GM10248 (cell line): ENCODE measurements at regions not wholly inside any gene's neighbourhood (a gene's known extent, or its start where the extent isn't known, plus 50 kb on each side); places are given as distances from the start of the nearest gene placed in this dataset.

Experiments
- CTCF ChIA-PET: fragments of 300-600 bp; sonication (Branson Sonifier 250); formaldehyde crosslinking; extraction: SDS; loops from one replicate; lab custom pipeline; 2021; ENCODE audit warnings: antibody characterized with exemption; lab: Yijun Ruan, JAX
- POLR2A ChIA-PET: fragments of 350-650 bp; sonication (Branson Sonifier 250); formaldehyde crosslinking; extraction: SDS; loops from one replicate; lab custom pipeline; 2020; ENCODE audit warnings: antibody characterized with exemption; lab: Yijun Ruan, JAX
- DNase-seq: peaks from one replicate; pipeline ENCODE4 v3.0.0; 2012; ENCODE audit errors: extremely low spot score
- CTCF ChIP-seq: IDR thresholded peaks from 2 replicates; pipeline ENCODE4 v1.5.1; 2012; ENCODE audit warnings: mild to moderate bottlenecking, low read depth; ENCODE audit errors: extremely low read depth, missing control alignments, control extremely low read depth

- no peak for DNase-seq
- ChIA-PET CTCF (no interaction called here), POLR2A (no interaction called here)
- TF ChIP-seq CTCF = no peak
These were observed 56.7 kb upstream of the KIAA1217 start for GRCh38 chr10:24152270-24152669.

DNA sequence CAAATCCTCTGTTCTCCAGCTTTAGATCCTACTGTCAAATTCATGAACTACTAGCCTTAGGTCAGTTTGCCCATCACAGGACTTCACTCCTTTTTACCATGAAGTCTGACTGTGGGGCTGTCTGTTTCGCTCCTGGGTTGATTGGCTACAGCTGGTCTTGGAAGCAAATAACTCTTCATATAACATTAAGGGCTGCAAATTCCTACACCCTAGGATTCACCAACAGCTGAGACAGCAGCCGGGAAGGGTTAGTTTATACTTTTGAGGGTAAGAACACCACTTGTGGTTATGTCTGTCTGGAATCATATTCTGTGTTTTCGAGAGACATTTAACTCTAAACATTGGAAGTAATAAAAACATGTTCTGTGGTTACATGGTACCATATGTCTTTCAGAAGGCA lies 55.9 kb upstream of the KIAA1217 start:
- CTCF ChIA-PET = interaction anchor here (0.7 kb wide), 2 partner anchors 95 to 117 kb away, joined by 3 read pairs; no protein-coding TSS in a partner anchor
- TF ChIP-seq CTCF = no peak
- DNase-seq = no peak
- POLR2A ChIA-PET = no interaction called here

GRCh38 chr10:24153537-24153936 lies 55.4 kb upstream of the KIAA1217 start:
- ChIA-PET CTCF (interaction anchor here (0.7 kb wide), 2 partner anchors 95 to 118 kb away, joined by 3 read pairs; no protein-coding TSS in a partner anchor), POLR2A (no interaction called here)
- no peak for TF ChIP-seq CTCF
- no peak for DNase-seq

DNA sequence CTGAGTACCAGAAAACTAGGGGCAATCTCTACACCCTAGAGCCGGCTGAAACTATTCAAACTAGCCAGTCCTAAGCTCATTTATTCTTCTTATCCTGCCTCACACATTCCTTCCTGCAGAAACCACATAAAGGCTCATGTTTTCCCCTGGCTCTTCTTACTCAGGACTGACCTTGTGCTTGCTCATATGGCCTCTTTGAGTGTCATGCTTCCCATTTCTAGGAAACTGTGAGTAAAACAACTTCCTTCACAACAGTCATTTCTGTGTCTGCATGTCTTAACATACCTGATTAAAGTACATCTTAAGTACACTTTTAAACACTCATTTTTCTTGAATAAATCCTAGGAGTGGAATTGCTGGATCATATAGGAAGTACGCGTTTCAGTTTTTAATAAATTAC lies 52.3 kb upstream of the KIAA1217 start:
- ChIA-PET POLR2A (no interaction called here), CTCF (no interaction called here)
- DNase-seq = no peak
- TF ChIP-seq CTCF = no peak

DNA sequence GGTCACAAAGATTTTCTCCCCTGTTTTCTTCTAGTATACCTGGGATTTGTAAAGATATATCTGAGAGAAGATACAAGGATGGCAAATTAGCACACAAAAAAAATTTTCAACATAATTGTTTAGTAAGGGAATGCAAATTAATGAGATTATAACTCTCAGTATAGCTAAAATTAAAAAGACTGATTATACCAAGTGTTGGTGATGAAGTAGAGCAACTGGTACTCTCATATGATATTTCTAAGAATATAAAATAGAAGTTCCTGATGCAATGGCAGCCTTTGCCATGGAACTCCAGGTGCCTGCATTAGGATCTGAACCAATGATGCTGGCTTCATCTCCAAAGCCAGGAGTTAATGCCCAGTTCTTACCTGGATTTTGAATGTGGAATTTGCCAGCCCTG lies 51.4 kb upstream of the KIAA1217 start:
- no peak for DNase-seq
- ChIA-PET CTCF (no interaction called here), POLR2A (no interaction called here)
- TF ChIP-seq CTCF = no peak
